ENCODE measurements at regions not wholly inside any gene's neighbourhood (a gene's known extent, or its start where the extent isn't known, plus 50 kb on each side); places are given as distances from the start of the nearest gene placed in this dataset.

GRCh38 chr11:30788849-30789248 is 202.7 kb upstream of the MPPED2 start:
- no peak for TF ChIP-seq CTCF (IDR thresholded peaks at IDR 0.05)
- no peak for TF ChIP-seq POLR2A (IDR thresholded peaks at IDR 0.05; ENCODE audit: low read depth)
- TF ChIP-seq POLR2AphosphoS5 (IDR thresholded peaks at IDR 0.05): no peak
- TF ChIP-seq EP300 (IDR thresholded peaks at IDR 0.05): no peak
